GM08714 (cell line): ENCODE measurements at regions not wholly inside any gene's neighbourhood (a gene's known extent, or its start where the extent isn't known, plus 50 kb on each side); places are given as distances from the start of the nearest gene placed in this dataset.

Experiments
- H3K4me3 ChIP-seq: fragments of 200-500 bp; sonication (Bioruptor generic); 2 replicates; pipeline ENCODE4 v1.5.1; 2014; ENCODE audit warnings: mild to moderate bottlenecking, low read length, inconsistent platforms
- ZNF274 ChIP-seq: IDR thresholded peaks from 2 replicates; pipeline ENCODE4 v1.6.1; 2012; ENCODE audit warnings: mild to moderate bottlenecking, low read depth, low read length

- no peak overlapping the region for H3K4me3 ChIP-seq
- TF ChIP-seq ZNF274, result no peak
These were observed 128.8 kb upstream of the FAM9B start for GRCh38 chrX:9162698-9163097.

GRCh38 chrX:9163214-9163709 is 129.3 kb upstream of the FAM9B start:
- H3K4me3 ChIP-seq, result no peak overlapping the region
- TF ChIP-seq ZNF274, result no peak

- H3K4me3 ChIP-seq, result no peak overlapping the region
- TF ChIP-seq ZNF274, result no peak
These were observed 130.2 kb upstream of the FAM9B start for GRCh38 chrX:9164086-9164485.

GRCh38 chrX:9164533-9165426 is 130.9 kb upstream of the FAM9B start:
- no peak overlapping the region for H3K4me3 ChIP-seq
- no peak for TF ChIP-seq ZNF274

GRCh38 chrX:9166584-9166944 is 132.6 kb upstream of the FAM9B start:
- no peak overlapping the region for H3K4me3 ChIP-seq
- TF ChIP-seq ZNF274, result no peak

GRCh38 chrX:9171841-9172463 is 138.0 kb upstream of the FAM9B start:
- no peak for TF ChIP-seq ZNF274
- no peak overlapping the region for H3K4me3 ChIP-seq

GRCh38 chrX:9172464-9172850 is 138.5 kb upstream of the FAM9B start:
- no peak for TF ChIP-seq ZNF274

GRCh38 chrX:9180623-9181022 is 146.7 kb upstream of the FAM9B start:
- H3K4me3 ChIP-seq, result no peak overlapping the region
- TF ChIP-seq ZNF274, result no peak

More at GRCh38 chrX:9172464-9172850, 138.5 kb upstream of the FAM9B start:
- H3K4me3 ChIP-seq, result no peak overlapping the region

GRCh38 chrX:9182041-9182440 is 148.1 kb upstream of the FAM9B start:
- TF ChIP-seq ZNF274, result no peak
- H3K4me3 ChIP-seq, result no peak overlapping the region

- no peak overlapping the region for H3K4me3 ChIP-seq
- no peak for TF ChIP-seq ZNF274
These were observed 149.6 kb upstream of the FAM9B start for GRCh38 chrX:9183481-9183880.

- no peak overlapping the region for H3K4me3 ChIP-seq
- no peak for TF ChIP-seq ZNF274
These were observed 150.3 kb upstream of the FAM9B start for GRCh38 chrX:9184211-9184610.

GRCh38 chrX:9188117-9188516 is 154.2 kb upstream of the FAM9B start:
- H3K4me3 ChIP-seq, result no peak overlapping the region
- TF ChIP-seq ZNF274, result no peak

- no peak for TF ChIP-seq ZNF274
- H3K4me3 ChIP-seq, result no peak overlapping the region
These were observed 155.4 kb upstream of the FAM9B start for GRCh38 chrX:9189286-9189685.

- TF ChIP-seq ZNF274, result no peak
- no peak overlapping the region for H3K4me3 ChIP-seq
These were observed 157.5 kb upstream of the FAM9B start for GRCh38 chrX:9191392-9191791.
